Smooth muscle cell (in vitro differentiated cells): ENCODE measurements at regions not wholly inside any gene's neighbourhood (a gene's known extent, or its start where the extent isn't known, plus 50 kb on each side); places are given as distances from the start of the nearest gene placed in this dataset.

Source experiments
- DNase-seq: peaks from one replicate; lab custom pipeline; 2025; ENCODE audit not compliant: unreplicated experiment; lab: John Stamatoyannopoulos, UW
- H2AFZ ChIP-seq: fragments of 200-600 bp; sonication (generic); 2 replicates; pipeline ENCODE4 v1.6.0; 2016; ENCODE audit warnings: antibody characterized with exemption, low read depth, mild to moderate bottlenecking
- H3F3A ChIP-seq: fragments of 200-600 bp; sonication (generic); 2 replicates; pipeline ENCODE4 v1.6.0; 2017; ENCODE audit warnings: antibody characterized with exemption, low read depth
- H3K27ac ChIP-seq: fragments of 200-600 bp; sonication (generic); 2 replicates; pipeline ENCODE4 v1.5.1; 2016; ENCODE audit warnings: low read depth, mild to moderate bottlenecking
- H3K27me3 ChIP-seq: fragments of 200-600 bp; sonication (generic); 2 replicates; pipeline ENCODE4 v1.6.1; 2016; ENCODE audit warnings: low read depth, mild to moderate bottlenecking
- H3K36me3 ChIP-seq: fragments of 200-600 bp; sonication (generic); 2 replicates; pipeline ENCODE4 v1.5.1; 2016; ENCODE audit warnings: low read depth
- H3K4me1 ChIP-seq: fragments of 200-600 bp; sonication (generic); 2 replicates; pipeline ENCODE4 v1.5.1; 2016; ENCODE audit warnings: low read depth
- H3K4me2 ChIP-seq: fragments of 200-600 bp; sonication (generic); 2 replicates; pipeline ENCODE4 v1.6.0; 2016; ENCODE audit warnings: mild to moderate bottlenecking
- H3K4me3 ChIP-seq: fragments of 200-600 bp; sonication (generic); 2 replicates; pipeline ENCODE4 v1.5.1; 2016; ENCODE audit warnings: mild to moderate bottlenecking
- H3K79me2 ChIP-seq: fragments of 200-600 bp; sonication (generic); 2 replicates; pipeline ENCODE4 v1.6.0; 2016; ENCODE audit warnings: low read depth, mild to moderate bottlenecking
- H3K9ac ChIP-seq: fragments of 200-600 bp; sonication (generic); 2 replicates; pipeline ENCODE4 v1.6.0; 2016; ENCODE audit warnings: low read depth
- H3K9me3 ChIP-seq: fragments of 200-600 bp; sonication (generic); replicated peaks from 2 replicates; pipeline ENCODE4 v1.5.1; 2016; ENCODE audit warnings: low read depth
- H4K20me1 ChIP-seq: fragments of 200-600 bp; sonication (generic); 2 replicates; pipeline ENCODE4 v1.6.0; 2016; ENCODE audit warnings: low read depth
- WGBS: methylation state at CpG from one replicate; pipeline ENCODE4 v1.1.7; 2016; ENCODE audit warnings: low lambda C conversion rate; 5-methylcytosine and 5-hydroxymethylcytosine counted together
- TF ChIP-seq, protein P1 (sequence below): fragments of 200-600 bp; sonication (generic); IDR thresholded peaks from 2 replicates; pipeline ENCODE4 v1.5.1; 2017; ENCODE audit warnings: borderline replicate concordance, mild to moderate bottlenecking, antibody characterized with exemption; ENCODE audit not compliant: insufficient read depth, poor library complexity, severe bottlenecking

DNA sequence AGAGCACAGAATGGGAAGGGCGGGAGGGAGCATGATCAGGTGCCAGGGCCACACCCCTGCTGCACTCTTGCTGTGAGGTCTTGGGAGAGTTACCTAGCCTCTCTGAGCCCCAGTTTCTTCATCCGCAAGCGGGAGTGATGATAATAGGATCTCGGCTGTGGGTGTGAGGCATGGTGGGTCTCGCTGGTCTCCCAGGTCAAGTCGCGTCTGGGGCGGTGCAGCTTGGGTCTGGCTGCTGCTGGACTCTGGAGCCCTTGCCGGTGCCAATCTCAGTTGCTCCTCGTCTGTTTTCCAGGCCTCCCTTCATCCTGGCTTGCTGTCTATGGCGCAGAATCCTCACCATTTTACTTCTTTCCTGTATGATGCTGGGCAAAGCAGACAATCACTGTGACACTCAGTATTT lies 130.3 kb upstream of the RAB12 start:
- H3K4me1 ChIP-seq: no peaks in the 10 kb centered on the region
- H2AFZ ChIP-seq: no peak overlapping the region
- no peaks in the 10 kb centered on the region for H3K79me2 ChIP-seq
- no peaks in the 10 kb centered on the region for H3K9me3 ChIP-seq
- H3K36me3 ChIP-seq: no peaks in the 10 kb centered on the region
- H3K4me3 ChIP-seq: no peak overlapping the region
- H4K20me1 ChIP-seq: no peaks in the 10 kb centered on the region
- H3K27ac ChIP-seq: no peak overlapping the region
- H3K4me2 ChIP-seq: no peak overlapping the region
- H3K27me3 ChIP-seq: no peaks in the 10 kb centered on the region
- 80% methylated on average over 11 of the region's 11 CpGs for WGBS
- no peak overlapping the region for H3K9ac ChIP-seq
- no peak for DNase-seq
- no peaks in the 10 kb centered on the region for H3F3A ChIP-seq
- TF ChIP-seq, protein P1, sequence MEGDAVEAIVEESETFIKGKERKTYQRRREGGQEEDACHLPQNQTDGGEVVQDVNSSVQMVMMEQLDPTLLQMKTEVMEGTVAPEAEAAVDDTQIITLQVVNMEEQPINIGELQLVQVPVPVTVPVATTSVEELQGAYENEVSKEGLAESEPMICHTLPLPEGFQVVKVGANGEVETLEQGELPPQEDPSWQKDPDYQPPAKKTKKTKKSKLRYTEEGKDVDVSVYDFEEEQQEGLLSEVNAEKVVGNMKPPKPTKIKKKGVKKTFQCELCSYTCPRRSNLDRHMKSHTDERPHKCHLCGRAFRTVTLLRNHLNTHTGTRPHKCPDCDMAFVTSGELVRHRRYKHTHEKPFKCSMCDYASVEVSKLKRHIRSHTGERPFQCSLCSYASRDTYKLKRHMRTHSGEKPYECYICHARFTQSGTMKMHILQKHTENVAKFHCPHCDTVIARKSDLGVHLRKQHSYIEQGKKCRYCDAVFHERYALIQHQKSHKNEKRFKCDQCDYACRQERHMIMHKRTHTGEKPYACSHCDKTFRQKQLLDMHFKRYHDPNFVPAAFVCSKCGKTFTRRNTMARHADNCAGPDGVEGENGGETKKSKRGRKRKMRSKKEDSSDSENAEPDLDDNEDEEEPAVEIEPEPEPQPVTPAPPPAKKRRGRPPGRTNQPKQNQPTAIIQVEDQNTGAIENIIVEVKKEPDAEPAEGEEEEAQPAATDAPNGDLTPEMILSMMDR: no peak

DNA sequence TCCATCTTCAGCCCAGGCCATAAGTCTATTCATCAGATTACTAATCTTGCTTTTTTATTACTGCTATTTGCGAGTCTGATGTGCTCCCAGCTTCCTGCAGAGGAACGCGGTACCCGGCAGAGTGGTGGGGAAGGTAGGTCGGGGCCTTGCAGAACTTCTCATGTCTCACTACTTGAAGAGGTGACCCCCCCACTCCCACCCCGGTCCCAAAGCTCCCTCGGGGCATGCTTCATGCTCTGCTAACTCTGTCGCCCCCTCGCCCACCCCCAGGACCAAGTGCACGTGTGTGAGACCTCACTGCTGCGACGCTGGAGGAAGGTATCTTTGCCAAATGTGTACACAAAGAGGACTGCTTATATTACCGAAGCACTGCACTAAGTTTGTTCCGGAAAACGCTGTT lies 129.4 kb upstream of the RAB12 start:
- Histone ChIP-seq H4K20me1 (no peaks in the 10 kb centered on the region), H3K36me3 (no peaks in the 10 kb centered on the region), H3K27ac (no peak overlapping the region), H3K27me3 (no peaks in the 10 kb centered on the region), H3F3A (no peaks in the 10 kb centered on the region), H3K9ac (no peak overlapping the region), H3K4me2 (no peak overlapping the region), H3K9me3 (no peaks in the 10 kb centered on the region), H3K79me2 (no peaks in the 10 kb centered on the region), H3K4me3 (no peak overlapping the region), H3K4me1 (no peaks in the 10 kb centered on the region), H2AFZ (no peak overlapping the region)
- TF ChIP-seq, protein P1: no peak
- 91% methylated on average over 15 of the region's 15 CpGs for WGBS
- DNase-seq: no peak

GRCh38 chr18:8480506-8481328 lies 128.5 kb upstream of the RAB12 start:
- H3K27me3 ChIP-seq: no peaks in the 10 kb centered on the region
- H3K79me2 ChIP-seq: no peaks in the 10 kb centered on the region
- no peak overlapping the region for H3K4me2 ChIP-seq
- no peak for DNase-seq
- H3F3A ChIP-seq: no peaks in the 10 kb centered on the region
- TF ChIP-seq, protein P1: peak; percentile 54
- H3K9me3 ChIP-seq: no peaks in the 10 kb centered on the region
- no peak overlapping the region for H3K9ac ChIP-seq
- H2AFZ ChIP-seq: no peak overlapping the region
- H3K27ac ChIP-seq: no peak overlapping the region
- no peak overlapping the region for H3K4me3 ChIP-seq
- no peaks in the 10 kb centered on the region for H3K4me1 ChIP-seq
- no peaks in the 10 kb centered on the region for H4K20me1 ChIP-seq
- H3K36me3 ChIP-seq: no peaks in the 10 kb centered on the region
- 58% methylated on average over 16 of the region's 16 CpGs for WGBS

DNA sequence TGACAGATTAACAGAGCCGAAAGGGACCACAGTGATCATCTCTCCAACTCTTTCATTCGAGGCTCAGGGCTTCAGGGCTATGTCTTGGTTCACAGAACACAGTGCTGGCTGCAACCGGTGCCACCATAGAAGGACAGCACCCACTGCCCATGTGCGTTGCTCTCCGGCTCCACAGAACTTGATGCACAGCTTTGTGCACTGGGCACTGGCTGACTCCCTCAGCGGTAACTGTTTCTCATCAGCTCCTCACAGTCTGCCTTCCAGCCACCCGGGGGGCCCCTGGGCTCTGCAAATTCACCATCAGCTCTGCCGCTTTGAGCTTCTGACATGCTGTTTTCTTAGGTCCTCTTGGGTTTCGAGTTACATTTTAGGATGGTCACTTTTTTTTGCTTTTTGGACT lies 124.3 kb upstream of the RAB12 start:
- no peak overlapping the region for H3K4me2 ChIP-seq
- no peak overlapping the region for H2AFZ ChIP-seq
- no peaks in the 10 kb centered on the region for H3K9me3 ChIP-seq
- H3K27ac ChIP-seq: no peak overlapping the region
- no peaks in the 10 kb centered on the region for H3K36me3 ChIP-seq
- 92% methylated on average over 9 of the region's 9 CpGs for WGBS
- TF ChIP-seq, protein P1: no peak
- no peak overlapping the region for H3K9ac ChIP-seq
- H4K20me1 ChIP-seq: no peaks in the 10 kb centered on the region
- no peaks in the 10 kb centered on the region for H3K4me1 ChIP-seq
- no peaks in the 10 kb centered on the region for H3K27me3 ChIP-seq
- DNase-seq: no peak
- no peaks in the 10 kb centered on the region for H3F3A ChIP-seq
- H3K4me3 ChIP-seq: no peak overlapping the region
- H3K79me2 ChIP-seq: no peaks in the 10 kb centered on the region
